ENCODE measurements at regions not wholly inside any gene's neighbourhood (a gene's known extent, or its start where the extent isn't known, plus 50 kb on each side); places are given as distances from the start of the nearest gene placed in this dataset.

- intact Hi-C loops (cut with DNase I), result no loop called here
- Histone ChIP-seq H3K4me1 (ENCODE audit: control insufficient read depth, insufficient read depth, low read length) (no peaks in the 10 kb centered on the region), H3K9me3 (ENCODE audit: control insufficient read depth, low read length) (no peaks in the 10 kb centered on the region), H3K27ac (ENCODE audit: low read length) (no peak overlapping the region), H3K4me3 (ENCODE audit: low read length) (no peak overlapping the region), H3K27me3 (ENCODE audit: control insufficient read depth, insufficient read depth) (no peaks in the 10 kb centered on the region)
- WGBS, result 79% methylated on average over 1 of the region's 1 CpG
- no peak for ATAC-seq
- DNase-seq, result no peak
Observed at GRCh38 chr3:25073423-25073822, 354.6 kb upstream of the RARB start.

GRCh38 chr3:25074149-25074548 lies 353.9 kb upstream of the RARB start:
- ATAC-seq, result no peak
- 18% methylated on average over 3 of the region's 3 CpGs for WGBS

GRCh38 chr3:25080461-25080860 lies 347.6 kb upstream of the RARB start:
- ATAC-seq, result no peak
- intact Hi-C loops (cut with DNase I), result no loop called here
- no peak for DNase-seq
- Histone ChIP-seq H3K4me3 (ENCODE audit: low read length) (no peak overlapping the region), H3K27ac (ENCODE audit: low read length) (no peak overlapping the region), H3K9me3 (ENCODE audit: control insufficient read depth, low read length) (no peaks in the 10 kb centered on the region), H3K4me1 (ENCODE audit: control insufficient read depth, insufficient read depth, low read length) (no peaks in the 10 kb centered on the region), H3K27me3 (ENCODE audit: control insufficient read depth, insufficient read depth) (no peaks in the 10 kb centered on the region)
- WGBS, result 97% methylated on average over 1 of the region's 1 CpG

More at GRCh38 chr3:25074149-25074548, 353.9 kb upstream of the RARB start:
- Histone ChIP-seq H3K4me3 (ENCODE audit: low read length) (no peak overlapping the region), H3K9me3 (ENCODE audit: control insufficient read depth, low read length) (no peaks in the 10 kb centered on the region), H3K4me1 (ENCODE audit: control insufficient read depth, insufficient read depth, low read length) (no peaks in the 10 kb centered on the region), H3K27me3 (ENCODE audit: control insufficient read depth, insufficient read depth) (no peaks in the 10 kb centered on the region), H3K27ac (ENCODE audit: low read length) (no peak overlapping the region)
- intact Hi-C loops (cut with DNase I), result no loop called here
- no peak for DNase-seq

GRCh38 chr3:25084016-25084415 lies 344.0 kb upstream of the RARB start:
- no peaks in the 10 kb centered on the region for H3K9me3 ChIP-seq (ENCODE audit: control insufficient read depth, low read length)
- H3K27ac ChIP-seq (ENCODE audit: low read length), result no peak overlapping the region
- intact Hi-C loops (cut with DNase I), result no loop called here
- no peaks in the 10 kb centered on the region for H3K27me3 ChIP-seq (ENCODE audit: control insufficient read depth, insufficient read depth)
- DNase-seq (no peak), ATAC-seq (no peak)
- H3K4me3 ChIP-seq (ENCODE audit: low read length), result no peak overlapping the region
- H3K4me1 ChIP-seq (ENCODE audit: control insufficient read depth, insufficient read depth, low read length), result no peaks in the 10 kb centered on the region
- 40% methylated on average over 1 of the region's 1 CpG for WGBS

GRCh38 chr3:25086721-25087120 lies 341.3 kb upstream of the RARB start:
- 71% methylated on average over 3 of the region's 3 CpGs for whole genome bisulfite sequencing
- H3K9me3 ChIP-seq (ENCODE audit: control insufficient read depth, low read length), result no peaks in the 10 kb centered on the region
- H3K27ac ChIP-seq (ENCODE audit: low read length), result no peak overlapping the region
- ATAC-seq (no peak), DNase-seq (no peak)
- no peak overlapping the region for H3K4me3 ChIP-seq (ENCODE audit: low read length)
- intact Hi-C loops (cut with DNase I), result no loop called here
- H3K27me3 ChIP-seq (ENCODE audit: control insufficient read depth, insufficient read depth), result no peaks in the 10 kb centered on the region
- H3K4me1 ChIP-seq (ENCODE audit: control insufficient read depth, insufficient read depth, low read length), result no peaks in the 10 kb centered on the region

- DNase-seq (no peak), ATAC-seq (no peak)
- WGBS, result 89% methylated on average over 5 of the region's 5 CpGs
- intact Hi-C loops (cut with DNase I), result no loop called here
- no peaks in the 10 kb centered on the region for H3K4me1 ChIP-seq (ENCODE audit: control insufficient read depth, insufficient read depth, low read length)
- no peaks in the 10 kb centered on the region for H3K27me3 ChIP-seq (ENCODE audit: control insufficient read depth, insufficient read depth)
- no peak overlapping the region for H3K27ac ChIP-seq (ENCODE audit: low read length)
- H3K9me3 ChIP-seq (ENCODE audit: control insufficient read depth, low read length), result no peaks in the 10 kb centered on the region
- H3K4me3 ChIP-seq (ENCODE audit: low read length), result no peak overlapping the region
Observed at GRCh38 chr3:25088284-25088683, 339.8 kb upstream of the RARB start.

- ATAC-seq, result no peak
- WGBS, result 83% methylated on average over 6 of the region's 6 CpGs
Observed at GRCh38 chr3:25090698-25091453, 337.2 kb upstream of the RARB start.

GRCh38 chr3:25091934-25092333 lies 336.1 kb upstream of the RARB start:
- 67% methylated on average over 5 of the region's 5 CpGs for WGBS
- Histone ChIP-seq H3K4me1 (ENCODE audit: control insufficient read depth, insufficient read depth, low read length) (no peaks in the 10 kb centered on the region), H3K4me3 (ENCODE audit: low read length) (no peak overlapping the region), H3K27me3 (ENCODE audit: control insufficient read depth, insufficient read depth) (no peaks in the 10 kb centered on the region), H3K27ac (ENCODE audit: low read length) (no peak overlapping the region), H3K9me3 (ENCODE audit: control insufficient read depth, low read length) (no peaks in the 10 kb centered on the region)
- no peak for DNase-seq
- ATAC-seq, result no peak
- intact Hi-C loops (cut with DNase I), result no loop called here

More at GRCh38 chr3:25090698-25091453, 337.2 kb upstream of the RARB start:
- intact Hi-C loops (cut with DNase I), result no loop called here
- Histone ChIP-seq H3K9me3 (ENCODE audit: control insufficient read depth, low read length) (no peaks in the 10 kb centered on the region), H3K4me1 (ENCODE audit: control insufficient read depth, insufficient read depth, low read length) (no peaks in the 10 kb centered on the region), H3K27me3 (ENCODE audit: control insufficient read depth, insufficient read depth) (no peaks in the 10 kb centered on the region), H3K4me3 (ENCODE audit: low read length) (no peak overlapping the region), H3K27ac (ENCODE audit: low read length) (no peak overlapping the region)
- no peak for DNase-seq

- Histone ChIP-seq H3K9me3 (ENCODE audit: control insufficient read depth, low read length) (no peaks in the 10 kb centered on the region), H3K27me3 (ENCODE audit: control insufficient read depth, insufficient read depth) (no peaks in the 10 kb centered on the region), H3K4me1 (ENCODE audit: control insufficient read depth, insufficient read depth, low read length) (no peaks in the 10 kb centered on the region), H3K4me3 (ENCODE audit: low read length) (no peak overlapping the region), H3K27ac (ENCODE audit: low read length) (no peak overlapping the region)
- 89% methylated on average over 2 of the region's 2 CpGs for whole genome bisulfite sequencing
- intact Hi-C loops (cut with DNase I), result no loop called here
- DNase-seq (no peak), ATAC-seq (no peak)
Observed at GRCh38 chr3:25094932-25095685, 333.0 kb upstream of the RARB start.

- H3K4me3 ChIP-seq (ENCODE audit: low read length), result no peak overlapping the region
- H3K9me3 ChIP-seq (ENCODE audit: control insufficient read depth, low read length), result no peaks in the 10 kb centered on the region
- DNase-seq (no peak), ATAC-seq (no peak)
- WGBS, result 84% methylated on average over 2 of the region's 2 CpGs
- intact Hi-C loops (cut with DNase I), result no loop called here
- H3K27me3 ChIP-seq (ENCODE audit: control insufficient read depth, insufficient read depth), result no peaks in the 10 kb centered on the region
- no peak overlapping the region for H3K27ac ChIP-seq (ENCODE audit: low read length)
- H3K4me1 ChIP-seq (ENCODE audit: control insufficient read depth, insufficient read depth, low read length), result no peaks in the 10 kb centered on the region
Observed at GRCh38 chr3:25096536-25096935, 331.5 kb upstream of the RARB start.

- WGBS, result 97% methylated on average over 3 of the region's 3 CpGs
- H3K9me3 ChIP-seq (ENCODE audit: control insufficient read depth, low read length), result no peaks in the 10 kb centered on the region
- intact Hi-C loops (cut with DNase I), result no loop called here
- H3K27ac ChIP-seq (ENCODE audit: low read length), result no peak overlapping the region
- no peaks in the 10 kb centered on the region for H3K4me1 ChIP-seq (ENCODE audit: control insufficient read depth, insufficient read depth, low read length)
- H3K4me3 ChIP-seq (ENCODE audit: low read length), result no peak overlapping the region
- H3K27me3 ChIP-seq (ENCODE audit: control insufficient read depth, insufficient read depth), result no peaks in the 10 kb centered on the region
- no peak for DNase-seq
- no peak for ATAC-seq
Observed at GRCh38 chr3:25097023-25097422, 331.0 kb upstream of the RARB start.

Data from right cardiac atrium (tissue), 5 donors.